ENCODE measurements at regions not wholly inside any gene's neighbourhood (a gene's known extent, or its start where the extent isn't known, plus 50 kb on each side); places are given as distances from the start of the nearest gene placed in this dataset.
"Not testable (repeated sequence)": the region's sequence is repeated elsewhere in the genome, so short reads cannot be mapped to it uniquely, and the experiment has no call there.

GRCh38 chr2:446963-447530 is 159.2 kb upstream of the ALKAL2 start:
- DNase-seq (ENCODE audit: low spot score) = no peak

GRCh38 chr2:446303-446874 is 158.5 kb upstream of the ALKAL2 start:
- DNase-seq (ENCODE audit: low spot score) = no peak

- no peak for DNase-seq (ENCODE audit: low spot score)
Observed at GRCh38 chr2:445896-446295, 158.0 kb upstream of the ALKAL2 start.

- no peak for DNase-seq (ENCODE audit: low spot score)
Observed at GRCh38 chr2:444937-445884, 157.3 kb upstream of the ALKAL2 start.

- no peak for DNase-seq (ENCODE audit: low spot score)
Observed at GRCh38 chr2:443741-444140, 155.8 kb upstream of the ALKAL2 start.

- DNase-seq (ENCODE audit: low spot score) = no peak
Observed at GRCh38 chr2:443216-443615, 155.3 kb upstream of the ALKAL2 start.

GRCh38 chr2:441258-442022 is 153.5 kb upstream of the ALKAL2 start:
- DNase-seq (ENCODE audit: low spot score) = no peak

- DNase-seq (ENCODE audit: low spot score) = no peak
Observed at GRCh38 chr2:440403-440740, 152.5 kb upstream of the ALKAL2 start.

GRCh38 chr2:439556-440402 is 151.9 kb upstream of the ALKAL2 start:
- peak; percentile 20 for DNase-seq (ENCODE audit: low spot score)

- DNase-seq (ENCODE audit: low spot score) = no peak
Observed at GRCh38 chr2:439077-439476, 151.2 kb upstream of the ALKAL2 start.

GRCh38 chr2:437756-438393 is 150.0 kb upstream of the ALKAL2 start:
- DNase-seq (ENCODE audit: low spot score) = no peak

- no peak for DNase-seq (ENCODE audit: low spot score)
Observed at GRCh38 chr2:437180-437579, 149.3 kb upstream of the ALKAL2 start.

GRCh38 chr2:436205-436604 is 148.3 kb upstream of the ALKAL2 start:
- no peak for DNase-seq (ENCODE audit: low spot score)

GRCh38 chr2:434625-435024 is 146.7 kb upstream of the ALKAL2 start:
- no peak for DNase-seq (ENCODE audit: low spot score)

GRCh38 chr2:433216-433615 is 145.3 kb upstream of the ALKAL2 start:
- DNase-seq (ENCODE audit: low spot score) = no peak

- no peak for DNase-seq (ENCODE audit: low spot score)
Observed at GRCh38 chr2:430291-431040, 142.6 kb upstream of the ALKAL2 start.

GRCh38 chr2:429575-430254 is 141.8 kb upstream of the ALKAL2 start:
- no peak for DNase-seq (ENCODE audit: low spot score)

GRCh38 chr2:429142-429541 is 141.3 kb upstream of the ALKAL2 start:
- no peak for DNase-seq (ENCODE audit: low spot score)

GRCh38 chr2:428591-428990 is 140.7 kb upstream of the ALKAL2 start:
- no peak for DNase-seq (ENCODE audit: low spot score)

GRCh38 chr2:426696-427095 is 138.8 kb upstream of the ALKAL2 start:
- not testable (repeated sequence) for DNase-seq (ENCODE audit: low spot score)
